Activated naive CD8-positive, alpha-beta T cell (primary cell): ENCODE measurements at regions not wholly inside any gene's neighbourhood (a gene's known extent, or its start where the extent isn't known, plus 50 kb on each side); places are given as distances from the start of the nearest gene placed in this dataset.

Source experiments
- H3K27ac Mint-ChIP-seq: one replicate; pipeline ENCODE4 v1.8.0; 2021; ENCODE audit warnings: mixed read lengths
- H3K27me3 Mint-ChIP-seq: one replicate; pipeline ENCODE4 v1.8.0; 2021; ENCODE audit warnings: mixed read lengths
- H3K36me3 Mint-ChIP-seq: one replicate; pipeline ENCODE4 v1.8.0; 2021; ENCODE audit warnings: mixed read lengths
- H3K4me1 Mint-ChIP-seq: one replicate; pipeline ENCODE4 v1.8.0; 2021; ENCODE audit warnings: low read depth, mixed read lengths
- H3K4me3 Mint-ChIP-seq: one replicate; pipeline ENCODE4 v1.8.0; 2021; ENCODE audit warnings: mild to moderate bottlenecking, mixed read lengths
- H3K9me3 Mint-ChIP-seq: one replicate; pipeline ENCODE4 v1.8.0; 2021; ENCODE audit warnings: low read depth, mixed read lengths

DNA sequence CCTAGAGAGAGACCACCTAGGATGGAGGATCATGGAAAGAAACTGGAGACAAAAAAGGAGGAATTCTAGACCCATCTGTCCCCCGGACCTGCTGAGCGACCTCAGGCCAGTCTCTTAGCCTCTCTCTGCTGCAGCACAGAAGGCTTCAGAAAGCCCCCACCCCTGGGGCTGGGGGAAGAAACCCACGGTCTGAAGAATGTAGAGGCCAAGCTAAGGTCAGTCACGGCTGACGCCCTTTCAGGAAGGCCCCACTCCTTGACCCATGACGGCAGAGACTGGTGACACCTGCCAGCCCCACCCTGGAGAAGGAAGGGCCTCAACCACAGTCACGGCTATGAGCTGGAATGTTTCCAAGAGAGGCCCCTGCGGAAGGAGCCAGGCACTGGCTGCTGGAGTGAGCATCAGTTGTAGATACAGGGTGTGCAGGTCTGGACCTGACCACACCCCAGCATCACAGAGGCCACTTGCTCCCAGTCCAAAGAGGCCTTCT is 120.5 kb upstream of the BOD1 start:
- no peak overlapping the region for H3K27ac Mint-ChIP-seq
- H3K4me3 Mint-ChIP-seq = no peak overlapping the region
- no peaks in the 10 kb centered on the region for H3K36me3 Mint-ChIP-seq
- peaks cover 4% of the 10 kb centered on the region for H3K27me3 Mint-ChIP-seq
- no peaks in the 10 kb centered on the region for H3K4me1 Mint-ChIP-seq
- H3K9me3 Mint-ChIP-seq = no peaks in the 10 kb centered on the region

DNA sequence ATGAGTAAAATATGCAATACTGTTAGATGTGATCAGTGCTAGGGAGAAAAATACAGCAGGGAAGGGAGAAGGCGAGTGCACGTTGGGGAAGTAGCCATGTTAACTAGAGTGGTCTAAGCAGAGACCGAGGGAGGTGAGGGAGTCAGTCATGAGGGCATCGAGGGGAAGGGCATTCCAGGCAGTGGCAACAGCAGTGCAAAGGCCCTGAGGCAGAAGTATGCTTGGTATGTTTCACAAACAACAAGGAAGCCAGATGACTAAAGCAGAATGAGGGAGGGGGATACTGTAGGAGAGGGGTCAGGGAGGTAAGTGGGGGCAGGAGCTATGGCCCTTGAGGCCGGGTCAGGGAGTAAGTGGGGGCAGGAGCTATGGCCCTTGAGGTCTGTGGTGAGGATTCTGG is 123.3 kb upstream of the BOD1 start:
- Mint-ChIP-seq H3K27me3 (peaks cover 4% of the 10 kb centered on the region), H3K9me3 (no peaks in the 10 kb centered on the region), H3K36me3 (no peaks in the 10 kb centered on the region), H3K4me3 (no peak overlapping the region), H3K27ac (no peak overlapping the region), H3K4me1 (no peaks in the 10 kb centered on the region)

DNA sequence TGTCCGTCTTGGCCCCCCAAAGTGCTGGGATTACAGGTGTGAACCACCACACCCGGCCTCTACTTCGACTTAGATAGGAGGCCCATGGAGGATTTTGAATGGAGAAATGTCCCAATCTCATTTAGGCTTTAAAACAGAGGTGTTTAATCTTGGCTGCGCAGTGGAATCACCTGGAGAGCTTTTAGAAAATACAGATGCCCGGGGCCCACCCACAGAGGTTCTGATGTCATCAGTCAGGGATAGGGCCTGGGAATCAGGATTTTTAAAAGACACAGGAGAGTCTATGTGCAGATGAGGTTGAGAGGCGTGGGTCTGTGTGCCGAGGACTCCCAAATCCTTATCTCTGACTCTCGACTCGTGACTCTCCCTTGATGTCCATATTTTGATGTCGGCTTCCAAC is 124.0 kb upstream of the BOD1 start:
- Mint-ChIP-seq H3K36me3 (no peaks in the 10 kb centered on the region), H3K4me1 (no peaks in the 10 kb centered on the region), H3K27me3 (peaks cover 4% of the 10 kb centered on the region), H3K4me3 (no peak overlapping the region), H3K27ac (no peak overlapping the region), H3K9me3 (no peaks in the 10 kb centered on the region)

DNA sequence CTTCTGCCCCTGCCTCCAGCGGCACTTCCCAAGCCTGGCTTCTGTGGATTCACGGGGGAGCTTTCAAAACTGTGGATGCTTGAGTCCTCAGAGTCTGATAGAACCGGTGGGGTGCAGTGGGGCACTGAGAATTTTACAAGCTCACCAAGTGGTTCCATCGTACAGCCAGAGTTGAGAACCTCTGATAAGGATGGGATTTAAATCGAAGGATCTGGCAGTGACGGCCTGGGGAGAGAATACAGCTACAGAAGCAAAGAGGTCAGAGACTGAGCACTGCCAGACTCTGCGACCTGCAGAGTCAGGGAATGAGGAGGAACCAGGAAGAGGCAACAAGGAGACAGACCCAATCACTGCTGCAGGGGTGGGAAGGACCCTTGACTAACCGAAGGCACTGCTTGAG is 124.6 kb upstream of the BOD1 start:
- no peaks in the 10 kb centered on the region for H3K36me3 Mint-ChIP-seq
- no peaks in the 10 kb centered on the region for H3K9me3 Mint-ChIP-seq
- H3K4me1 Mint-ChIP-seq = no peaks in the 10 kb centered on the region
- peaks cover 4% of the 10 kb centered on the region for H3K27me3 Mint-ChIP-seq
- no peak overlapping the region for H3K27ac Mint-ChIP-seq
- H3K4me3 Mint-ChIP-seq = no peak overlapping the region

GRCh38 chr5:173741729-173742431 is 125.4 kb upstream of the BOD1 start:
- Mint-ChIP-seq H3K9me3 (no peaks in the 10 kb centered on the region), H3K27me3 (peaks cover 4% of the 10 kb centered on the region), H3K4me3 (no peak overlapping the region), H3K4me1 (no peaks in the 10 kb centered on the region), H3K36me3 (no peaks in the 10 kb centered on the region), H3K27ac (no peak overlapping the region)

DNA sequence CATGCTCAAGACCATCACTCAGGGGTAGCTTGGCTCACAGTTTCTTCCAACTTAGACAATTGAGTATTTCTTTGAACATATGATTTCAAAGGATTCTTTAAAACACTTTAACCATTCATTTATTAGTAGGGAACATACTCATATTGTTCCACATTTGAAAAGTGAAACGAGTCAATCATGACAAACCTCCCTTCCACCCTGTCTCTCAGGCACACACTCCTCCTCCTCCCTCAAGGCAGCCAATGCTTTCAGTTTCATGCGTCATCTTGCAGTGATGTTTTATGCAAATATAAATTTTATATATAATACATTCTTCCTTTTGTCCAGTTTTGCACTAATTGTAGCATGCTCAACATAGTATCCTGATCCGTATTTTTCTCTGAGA is 126.0 kb upstream of the BOD1 start:
- H3K27ac Mint-ChIP-seq = no peak overlapping the region
- H3K4me1 Mint-ChIP-seq = no peaks in the 10 kb centered on the region
- H3K9me3 Mint-ChIP-seq = no peaks in the 10 kb centered on the region
- H3K27me3 Mint-ChIP-seq = peaks cover 4% of the 10 kb centered on the region
- no peak overlapping the region for H3K4me3 Mint-ChIP-seq
- no peaks in the 10 kb centered on the region for H3K36me3 Mint-ChIP-seq

GRCh38 chr5:173743641-173744343 is 127.3 kb upstream of the BOD1 start:
- peaks cover 4% of the 10 kb centered on the region for H3K27me3 Mint-ChIP-seq
- H3K4me3 Mint-ChIP-seq = no peak overlapping the region
- H3K36me3 Mint-ChIP-seq = no peaks in the 10 kb centered on the region
- no peaks in the 10 kb centered on the region for H3K4me1 Mint-ChIP-seq
- H3K27ac Mint-ChIP-seq = no peak overlapping the region
- H3K9me3 Mint-ChIP-seq = no peaks in the 10 kb centered on the region

DNA sequence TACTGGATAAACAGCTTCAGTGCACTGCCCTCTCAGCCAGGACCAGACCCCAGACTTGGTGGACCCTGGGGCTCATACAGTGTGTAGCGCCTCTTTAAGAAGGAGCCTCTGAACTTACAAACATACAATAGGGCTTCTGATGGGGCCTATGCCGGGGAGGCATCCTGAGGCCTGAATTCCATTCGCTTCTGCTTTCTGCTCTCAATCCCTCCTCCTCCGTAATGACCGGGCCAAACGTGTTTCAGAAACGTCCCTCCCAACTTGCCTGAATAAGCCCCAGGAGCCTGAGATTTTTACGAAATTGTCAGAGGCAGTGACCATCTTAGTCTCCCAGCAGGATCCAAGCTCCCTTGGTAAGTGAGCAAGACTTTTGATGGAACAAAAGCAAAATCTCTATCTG is 128.1 kb upstream of the BOD1 start:
- no peaks in the 10 kb centered on the region for H3K4me1 Mint-ChIP-seq
- no peaks in the 10 kb centered on the region for H3K9me3 Mint-ChIP-seq
- H3K27ac Mint-ChIP-seq = no peak overlapping the region

DNA sequence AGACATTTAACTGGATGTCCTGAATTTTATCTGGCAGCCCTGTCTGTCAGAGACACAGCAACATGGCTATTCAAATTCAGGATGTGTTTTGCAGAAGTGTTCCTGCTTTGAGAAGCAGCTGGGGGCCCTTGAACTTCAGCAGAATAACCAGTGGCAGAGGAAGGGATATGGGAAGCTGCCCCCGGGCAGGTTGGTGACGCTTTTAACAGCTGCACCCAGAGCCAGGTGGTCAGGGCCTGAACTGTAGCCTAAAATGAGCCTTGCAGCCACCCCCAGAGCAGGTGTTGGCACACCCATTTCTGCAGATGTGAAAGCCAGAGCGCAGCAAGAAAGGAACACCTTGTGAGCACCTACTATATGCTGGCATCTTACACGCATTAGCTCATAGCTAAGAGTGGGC is 128.7 kb upstream of the BOD1 start:
- Mint-ChIP-seq H3K27ac (no peak overlapping the region), H3K4me3 (no peak overlapping the region), H3K27me3 (no peaks in the 10 kb centered on the region), H3K36me3 (no peaks in the 10 kb centered on the region), H3K4me1 (no peaks in the 10 kb centered on the region), H3K9me3 (no peaks in the 10 kb centered on the region)

More for the DNA sequence above, 128.1 kb upstream of the BOD1 start:
- Mint-ChIP-seq H3K27me3 (peaks cover 2% of the 10 kb centered on the region), H3K36me3 (no peaks in the 10 kb centered on the region), H3K4me3 (no peak overlapping the region)

DNA sequence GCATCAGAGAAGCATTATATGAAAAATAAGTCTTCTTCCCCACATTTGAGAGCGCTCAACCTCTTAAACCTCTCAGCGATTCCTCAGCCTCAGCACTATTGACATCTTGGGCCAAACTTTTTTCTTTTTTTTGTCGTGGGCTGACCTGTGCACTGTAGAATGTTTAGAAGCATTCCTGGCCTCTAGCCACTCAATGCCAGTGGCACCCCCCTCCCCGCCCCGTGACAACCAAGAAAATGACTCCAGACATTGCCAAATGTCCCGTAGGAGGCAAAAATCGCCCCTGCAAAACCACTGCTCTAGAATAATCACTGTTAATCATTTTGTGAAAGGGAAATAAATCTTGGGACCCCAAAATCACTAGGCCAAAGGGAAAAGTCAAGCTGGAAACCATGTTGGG is 129.1 kb upstream of the BOD1 start:
- H3K27ac Mint-ChIP-seq = no peak overlapping the region
- no peak overlapping the region for H3K4me3 Mint-ChIP-seq
- H3K4me1 Mint-ChIP-seq = no peaks in the 10 kb centered on the region
- H3K27me3 Mint-ChIP-seq = no peaks in the 10 kb centered on the region
- no peaks in the 10 kb centered on the region for H3K9me3 Mint-ChIP-seq
- H3K36me3 Mint-ChIP-seq = no peaks in the 10 kb centered on the region

DNA sequence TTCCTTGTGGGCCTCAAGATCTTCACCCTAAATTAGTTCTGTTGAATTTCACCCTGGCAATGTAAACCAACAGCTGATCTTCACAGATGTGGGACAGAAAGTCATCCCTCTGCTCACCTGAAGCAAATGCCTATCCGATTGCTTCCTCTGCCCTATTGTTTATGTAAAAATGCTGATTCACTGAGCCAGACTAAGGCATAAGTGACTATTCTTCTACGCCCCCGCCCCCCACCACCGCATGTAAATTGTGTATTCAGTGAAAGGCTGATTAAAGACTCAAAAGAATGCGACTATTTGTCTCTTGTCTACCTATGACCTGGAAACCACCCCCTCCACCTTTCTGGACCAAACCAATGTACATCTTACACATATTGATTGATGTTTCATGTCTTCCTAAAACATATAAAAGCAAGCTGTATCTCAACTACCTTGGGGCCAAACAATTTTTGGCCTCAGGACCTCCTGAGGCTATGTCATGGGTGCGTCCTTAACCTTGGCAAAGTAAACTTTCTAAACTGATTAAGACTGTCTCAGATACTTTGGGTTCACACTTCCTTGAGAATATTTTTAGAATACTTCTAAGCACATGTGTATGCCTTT is 129.7 kb upstream of the BOD1 start:
- Mint-ChIP-seq H3K36me3 (no peaks in the 10 kb centered on the region), H3K4me1 (no peaks in the 10 kb centered on the region), H3K27me3 (no peaks in the 10 kb centered on the region), H3K9me3 (no peaks in the 10 kb centered on the region), H3K4me3 (no peak overlapping the region), H3K27ac (no peak overlapping the region)

DNA sequence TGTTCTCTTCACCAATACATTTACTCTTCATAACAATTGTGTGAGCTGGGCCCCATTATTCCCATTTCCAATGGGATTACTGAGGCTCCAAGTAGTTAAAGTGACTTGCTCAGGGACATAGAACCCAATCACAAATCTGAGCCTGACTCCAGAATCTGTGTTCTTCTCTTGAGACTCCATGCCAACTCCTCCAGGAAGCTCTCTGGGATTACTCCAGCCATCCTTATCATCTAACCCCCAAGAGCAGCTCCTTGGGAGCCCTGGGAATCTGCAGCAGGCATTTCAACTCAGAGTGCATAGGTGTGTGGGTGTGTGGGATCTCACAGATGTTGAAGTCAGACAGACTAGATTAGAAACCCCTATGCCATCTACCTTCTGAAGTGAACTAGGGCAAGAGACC is 131.4 kb upstream of the BOD1 start:
- Mint-ChIP-seq H3K9me3 (no peaks in the 10 kb centered on the region), H3K27ac (no peak overlapping the region), H3K4me3 (no peak overlapping the region), H3K27me3 (no peaks in the 10 kb centered on the region), H3K36me3 (no peaks in the 10 kb centered on the region), H3K4me1 (no peaks in the 10 kb centered on the region)

- Mint-ChIP-seq H3K27ac (no peak overlapping the region), H3K4me3 (no peak overlapping the region), H3K4me1 (no peaks in the 10 kb centered on the region), H3K9me3 (no peaks in the 10 kb centered on the region), H3K27me3 (no peaks in the 10 kb centered on the region), H3K36me3 (no peaks in the 10 kb centered on the region)
These were observed 134.3 kb upstream of the BOD1 start for GRCh38 chr5:173750538-173751265.

- H3K4me3 Mint-ChIP-seq = no peak overlapping the region
- no peaks in the 10 kb centered on the region for H3K4me1 Mint-ChIP-seq
- H3K27ac Mint-ChIP-seq = no peak overlapping the region
These were observed 134.8 kb upstream of the BOD1 start for GRCh38 chr5:173751266-173751600.

DNA sequence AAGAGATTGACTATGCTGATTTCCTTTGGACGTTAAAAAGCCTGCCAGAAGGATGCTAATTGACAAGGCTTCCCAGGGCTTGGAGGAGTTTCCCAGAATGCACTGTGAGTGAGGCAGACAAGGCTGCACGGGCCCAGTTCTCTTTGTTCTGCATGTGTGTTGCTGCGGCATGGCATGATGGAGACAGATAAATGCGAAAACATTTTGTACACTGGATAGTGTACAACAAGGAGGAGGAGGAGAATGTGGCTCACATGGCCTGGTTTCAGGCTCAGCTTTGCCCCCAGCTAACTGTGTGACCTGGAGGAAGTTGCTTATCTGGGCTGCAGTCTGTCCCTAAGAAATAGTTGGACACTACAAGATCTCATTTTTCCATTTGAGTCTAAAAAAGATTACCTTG is 135.5 kb upstream of the CPEB4 start:
- Mint-ChIP-seq H3K36me3 (no peaks in the 10 kb centered on the region), H3K4me3 (no peak overlapping the region), H3K27me3 (no peaks in the 10 kb centered on the region), H3K9me3 (no peaks in the 10 kb centered on the region), H3K27ac (no peak overlapping the region), H3K4me1 (no peaks in the 10 kb centered on the region)

More at GRCh38 chr5:173751266-173751600, 134.8 kb upstream of the BOD1 start:
- H3K36me3 Mint-ChIP-seq = no peaks in the 10 kb centered on the region
- H3K27me3 Mint-ChIP-seq = no peaks in the 10 kb centered on the region
- no peaks in the 10 kb centered on the region for H3K9me3 Mint-ChIP-seq
